A673 (cell line): ENCODE measurements at regions not wholly inside any gene's neighbourhood (a gene's known extent, or its start where the extent isn't known, plus 50 kb on each side); places are given as distances from the start of the nearest gene placed in this dataset.

Experiments
- BruUV-seq: library from RNA; stranded (reverse); fragments of 400-500 nt; replicated peaks from 2 replicates; lab custom pipeline; 2021; lab: Mats Ljungman, UMichigan
- CTCF ChIA-PET: fragments of 300-600 bp; sonication (Branson Sonifier 250); formaldehyde crosslinking; loops from one replicate; lab custom pipeline; 2022; ENCODE audit warnings: antibody characterized with exemption; lab: Charles Lee
- POLR2A ChIA-PET: fragments of 300-600 bp; sonication (Branson Sonifier 250); formaldehyde crosslinking; loops from one replicate; lab custom pipeline; 2022; ENCODE audit warnings: antibody characterized with exemption; ENCODE audit not compliant: low non-redundant PET; lab: Charles Lee
- DNase-seq: peaks from one replicate; pipeline ENCODE4 v3.0.0-alpha.2; 2015; ENCODE audit warnings: low spot score
- H3K27ac ChIP-seq: fragments of 200-600 bp; sonication (generic); 2 replicates; pipeline ENCODE4 v1.5.1; 2016; ENCODE audit warnings: mixed run types, low read depth, mild to moderate bottlenecking, mixed read lengths, antibody characterized with exemption, low read length; ENCODE audit not compliant: poor library complexity, severe bottlenecking
- H3K27me3 ChIP-seq: fragments of 200-600 bp; sonication (generic); replicated peaks from 2 replicates; pipeline ENCODE4 v1.6.1; 2017; ENCODE audit warnings: mixed run types, low read depth, mild to moderate bottlenecking, mixed read lengths, antibody characterized with exemption, low read length; ENCODE audit not compliant: insufficient read depth, poor library complexity
- H3K36me3 ChIP-seq: fragments of 200-600 bp; sonication (generic); 2 replicates; pipeline ENCODE4 v1.6.1; 2016; ENCODE audit warnings: mixed run types, mild to moderate bottlenecking, mixed read lengths, antibody characterized with exemption, low read length; ENCODE audit not compliant: insufficient read depth, poor library complexity, severe bottlenecking
- H3K4me1 ChIP-seq: fragments of 200-600 bp; sonication (generic); 2 replicates; pipeline ENCODE4 v1.6.1; 2017; ENCODE audit warnings: mixed run types, mild to moderate bottlenecking, mixed read lengths, antibody characterized with exemption, low read length; ENCODE audit not compliant: insufficient read depth, poor library complexity, severe bottlenecking
- H3K4me3 ChIP-seq: fragments of 200-600 bp; sonication (generic); 2 replicates; pipeline ENCODE4 v1.5.1; 2016; ENCODE audit warnings: low read depth, mixed run types, mild to moderate bottlenecking, mixed read lengths, low read length; ENCODE audit not compliant: poor library complexity, severe bottlenecking
- H3K9me3 ChIP-seq: fragments of 200-600 bp; sonication (generic); 2 replicates; pipeline ENCODE4 v1.6.1; 2016; ENCODE audit warnings: mixed run types, low read depth, mild to moderate bottlenecking, mixed read lengths, antibody characterized with exemption, low read length; ENCODE audit not compliant: poor library complexity, severe bottlenecking
- CTCF ChIP-seq: fragments of 300-800, 200-600 bp; sonication (generic); conservative IDR thresholded peaks from 2 replicates; pipeline ENCODE4 v1.5.1; 2017; ENCODE audit warnings: low read depth, mild to moderate bottlenecking, antibody characterized with exemption, low read length, moderate library complexity, mixed read lengths
- EZH2 ChIP-seq: fragments of 200-600 bp; sonication (generic); IDR thresholded peaks from 2 replicates; pipeline ENCODE4 v1.6.1; 2017; ENCODE audit warnings: borderline replicate concordance, low read depth, mild to moderate bottlenecking, mixed read lengths, antibody characterized with exemption, low read length; ENCODE audit not compliant: poor library complexity, severe bottlenecking
- intact Hi-C: fragments of 100-400 bp; cut with micrococcal nuclease; formaldehyde crosslinking; loops from one replicate; pipeline ENCODE4 v1.10.0; 2022; ENCODE audit not compliant: unreplicated experiment

GRCh38 chr6:74860456-74860855, 345.4 kb downstream of the COL12A1 start:
- no TSS peak for BruUV-seq
- H3K9me3 ChIP-seq, result no peaks in the 10 kb centered on the region
- H3K4me1 ChIP-seq, result no peaks in the 10 kb centered on the region
- no peak overlapping the region for H3K4me3 ChIP-seq
- DNase-seq, result no peak
- POLR2A ChIA-PET, result no interaction called here
- H3K27me3 ChIP-seq, result no peaks in the 10 kb centered on the region
- H3K36me3 ChIP-seq, result no peaks in the 10 kb centered on the region
- CTCF ChIA-PET, result no interaction called here
- intact Hi-C loops, result no loop called here
- no peak overlapping the region for H3K27ac ChIP-seq
- no peak for TF ChIP-seq CTCF

- ChIA-PET POLR2A (no interaction called here), CTCF (no interaction called here)
- Histone ChIP-seq H3K27me3 (no peaks in the 10 kb centered on the region), H3K4me3 (no peak overlapping the region), H3K27ac (no peak overlapping the region), H3K9me3 (no peaks in the 10 kb centered on the region), H3K36me3 (no peaks in the 10 kb centered on the region), H3K4me1 (no peaks in the 10 kb centered on the region)
- intact Hi-C loops, result no loop called here
- no peak for DNase-seq
- no TSS peak for BruUV-seq
- TF ChIP-seq EZH2, result no peak
- no peak for TF ChIP-seq CTCF
Measured at GRCh38 chr6:74857157-74857556, 348.7 kb downstream of the COL12A1 start.

DNA sequence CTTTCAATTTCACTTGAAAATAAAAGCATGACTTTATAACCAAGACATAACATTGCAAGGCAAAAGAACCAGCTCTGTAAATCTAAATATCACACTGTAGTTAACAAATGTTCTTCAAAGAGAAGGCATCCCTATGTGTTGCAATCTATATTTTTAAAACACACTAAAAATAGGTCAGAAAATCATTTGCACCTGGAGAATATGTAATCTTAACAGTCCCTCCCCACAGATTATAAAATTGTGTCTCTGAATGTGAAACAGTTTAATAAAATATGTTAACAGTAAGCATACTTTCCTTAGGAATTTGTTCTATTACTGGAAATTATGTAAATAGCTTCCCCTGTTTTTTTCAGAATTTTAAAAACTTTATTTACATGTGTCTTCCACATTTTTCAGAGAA, 351.9 kb downstream of the COL12A1 start:
- H3K27ac ChIP-seq, result no peak overlapping the region
- TF ChIP-seq CTCF, result no peak
- no peak for TF ChIP-seq EZH2
- H3K9me3 ChIP-seq, result no peaks in the 10 kb centered on the region
- ChIA-PET CTCF (no interaction called here), POLR2A (no interaction called here)
- no peaks in the 10 kb centered on the region for H3K27me3 ChIP-seq
- DNase-seq, result no peak
- no peaks in the 10 kb centered on the region for H3K4me1 ChIP-seq
- H3K4me3 ChIP-seq, result no peak overlapping the region
- BruUV-seq, result no TSS peak
- no peaks in the 10 kb centered on the region for H3K36me3 ChIP-seq
- intact Hi-C loops, result no loop called here
